Vagina (tissue), 2 donors: ENCODE measurements at regions not wholly inside any gene's neighbourhood (a gene's known extent, or its start where the extent isn't known, plus 50 kb on each side); places are given as distances from the start of the nearest gene placed in this dataset.

Source experiments
- CTCF ChIP-seq, 3 experiments: fragments of 450-650 bp in 2 of 3; fragments of 200-600 bp in 1 of 3; sonication (generic) in 1 of 3; IDR thresholded peaks; one replicate each; pipeline ENCODE4 v1.5.1; 2017 to 2019; ENCODE audit warnings: antibody characterized with exemption in 3 of 3, mild to moderate bottlenecking in 2 of 3, moderate library complexity in 2 of 3
- POLR2A ChIP-seq, 2 donors: fragments of 450-650 bp; IDR thresholded peaks; one replicate each; pipeline ENCODE4 v1.6.1; 2017; ENCODE audit warnings: antibody characterized with exemption in 2 of 2, mild to moderate bottlenecking in 2 of 2, moderate library complexity in 2 of 2
- POLR2AphosphoS5 ChIP-seq, 2 donors: sonication (generic); formaldehyde crosslinking; IDR thresholded peaks; one replicate each; pipeline ENCODE4 v1.9.0; 2017; ENCODE audit warnings: antibody characterized with exemption in 2 of 2, mild to moderate bottlenecking in 2 of 2, low read depth in 1 of 2; ENCODE audit not compliant: insufficient read depth in 1 of 2

- TF ChIP-seq CTCF (IDR thresholded peaks at IDR 0.05) (peak; percentile 58 to 69 (median 67)), POLR2A (IDR thresholded peaks at IDR 0.05) (no peak), POLR2AphosphoS5 (IDR thresholded peaks at IDR 0.05; ENCODE audit: insufficient read depth in 1 of 2, low read depth in 1 of 2) (peak; percentile 85 to 86)
These were observed 50.5 kb upstream of the FOXK1 start for GRCh38 chr7:4631380-4632179.
